OCI-LY1 (cell line): ENCODE measurements at regions not wholly inside any gene's neighbourhood (a gene's known extent, or its start where the extent isn't known, plus 50 kb on each side); places are given as distances from the start of the nearest gene placed in this dataset.

Experiments
- H2AFZ ChIP-seq: fragments of 200-600 bp; sonication (generic), shearing (Covaris generic); 2 replicates; pipeline ENCODE4 v1.6.0; 2014; ENCODE audit warnings: antibody characterized with exemption, mild to moderate bottlenecking, low read length
- H3F3A ChIP-seq: fragments of 200-600 bp; sonication (generic), shearing (Covaris generic); 2 replicates; pipeline ENCODE4 v1.6.0; 2014; ENCODE audit warnings: mild to moderate bottlenecking, antibody characterized with exemption, low read length, moderate library complexity; ENCODE audit not compliant: insufficient read depth
- H3K27ac ChIP-seq: fragments of 200-600 bp; sonication (generic); 2 replicates; pipeline ENCODE4 v1.5.1; 2014; ENCODE audit warnings: low read length, mixed run types, mild to moderate bottlenecking, low read depth; ENCODE audit not compliant: poor library complexity, severe bottlenecking
- H3K27me3 ChIP-seq: fragments of 200-600 bp; sonication (generic); 2 replicates; pipeline ENCODE4 v1.6.0; 2014; ENCODE audit warnings: antibody characterized with exemption, mild to moderate bottlenecking, low read length, moderate library complexity; ENCODE audit not compliant: insufficient read depth
- H3K36me3 ChIP-seq: fragments of 200-600 bp; sonication (generic); 2 replicates; pipeline ENCODE4 v1.6.1; 2014; ENCODE audit warnings: mild to moderate bottlenecking, antibody characterized with exemption, low read length, moderate library complexity, mixed read lengths; ENCODE audit not compliant: insufficient read depth
- H3K4me1 ChIP-seq: fragments of 200-600 bp; sonication (generic); 2 replicates; pipeline ENCODE4 v1.5.1; 2014; ENCODE audit warnings: mild to moderate bottlenecking, low read length, moderate library complexity; ENCODE audit not compliant: insufficient read depth, severe bottlenecking
- H3K4me2 ChIP-seq: fragments of 200-600 bp; sonication (generic), shearing (Covaris generic); 2 replicates; pipeline ENCODE4 v1.6.1; 2014; ENCODE audit warnings: low read length
- H3K4me3 ChIP-seq: fragments of 200-600 bp; sonication (generic); 2 replicates; pipeline ENCODE4 v1.5.1; 2014; ENCODE audit warnings: low read length, low read depth, mild to moderate bottlenecking, mixed read lengths; ENCODE audit not compliant: poor library complexity, severe bottlenecking
- H3K79me2 ChIP-seq: fragments of 200-600 bp; shearing (Covaris generic); 2 replicates; pipeline ENCODE4 v1.6.1; 2016; ENCODE audit warnings: mixed run types, low read length, mixed read lengths; ENCODE audit not compliant: insufficient read depth
- H3K9ac ChIP-seq: fragments of 200-600 bp; sonication (generic), shearing (Covaris generic); 2 replicates; pipeline ENCODE4 v1.6.1; 2014; ENCODE audit warnings: mild to moderate bottlenecking, low read length, mixed read lengths
- H3K9me2 ChIP-seq: fragments of 200-600 bp; sonication (generic), shearing (Covaris generic); 2 replicates; pipeline ENCODE4 v1.6.1; 2014; ENCODE audit warnings: low read depth, mild to moderate bottlenecking, low read length, mixed read lengths
- H3K9me3 ChIP-seq: fragments of 200-600 bp; shearing (Covaris generic); 2 replicates; pipeline ENCODE4 v1.6.1; 2014; ENCODE audit warnings: low read length, mixed read lengths
- H4K20me1 ChIP-seq: fragments of 200-600 bp; sonication (generic), shearing (Covaris generic); 2 replicates; pipeline ENCODE4 v1.6.0; 2016; ENCODE audit warnings: mild to moderate bottlenecking, low read length; ENCODE audit not compliant: insufficient read depth
- EZH2 ChIP-seq: fragments of 200-600 bp; sonication (generic), shearing (Covaris generic); IDR thresholded peaks from 2 replicates; pipeline ENCODE4 v1.8.0; 2017; ENCODE audit warnings: borderline replicate concordance, mixed run types, mild to moderate bottlenecking, antibody characterized with exemption, low read length, moderate library complexity, mixed read lengths
- TF ChIP-seq, protein P1 (sequence below): fragments of 200-600 bp; sonication (generic), shearing (Covaris generic); IDR thresholded peaks from 2 replicates; pipeline ENCODE4 v1.5.1; 2017; ENCODE audit warnings: mild to moderate bottlenecking, antibody characterized with exemption, low read length, moderate library complexity, mixed read lengths

DNA sequence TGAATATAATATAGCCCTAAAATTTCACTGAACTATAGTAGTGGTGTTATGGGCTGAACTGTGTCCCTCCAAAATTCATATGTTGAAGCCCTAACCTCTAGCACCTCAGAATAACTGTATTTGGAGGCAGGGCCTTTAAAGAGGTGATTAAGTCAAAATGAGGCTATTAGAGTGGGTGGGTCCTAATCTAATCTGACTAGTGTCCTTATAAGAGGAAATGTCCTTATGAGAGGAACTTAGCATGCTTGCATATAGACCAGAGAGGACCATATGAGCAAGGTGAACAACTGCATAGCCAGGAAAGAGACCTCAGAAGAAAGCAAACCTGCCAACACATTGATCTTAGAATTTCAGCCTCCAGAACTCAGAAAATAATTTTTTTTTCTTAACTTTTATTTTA is 238.4 kb downstream of the ZEB2 start:
- H3K4me3 ChIP-seq: peak overlapping the region; percentile 8
- no peaks in the 10 kb centered on the region for H3F3A ChIP-seq
- peak overlapping the region; percentile 20 for H3K9ac ChIP-seq
- no peaks in the 10 kb centered on the region for H3K9me3 ChIP-seq
- H3K79me2 ChIP-seq: peaks cover 61% of the 10 kb centered on the region
- H2AFZ ChIP-seq: no peak overlapping the region
- H3K27me3 ChIP-seq: no peaks in the 10 kb centered on the region
- no peaks in the 10 kb centered on the region for H4K20me1 ChIP-seq
- no peaks in the 10 kb centered on the region for H3K9me2 ChIP-seq
- peak overlapping the region; percentile 62 for H3K4me2 ChIP-seq
- no peaks in the 10 kb centered on the region for H3K36me3 ChIP-seq
- peak overlapping the region; percentile 90 for H3K27ac ChIP-seq
- peaks cover 71% of the 10 kb centered on the region for H3K4me1 ChIP-seq
- no peak for TF ChIP-seq EZH2
- TF ChIP-seq, protein P1, sequence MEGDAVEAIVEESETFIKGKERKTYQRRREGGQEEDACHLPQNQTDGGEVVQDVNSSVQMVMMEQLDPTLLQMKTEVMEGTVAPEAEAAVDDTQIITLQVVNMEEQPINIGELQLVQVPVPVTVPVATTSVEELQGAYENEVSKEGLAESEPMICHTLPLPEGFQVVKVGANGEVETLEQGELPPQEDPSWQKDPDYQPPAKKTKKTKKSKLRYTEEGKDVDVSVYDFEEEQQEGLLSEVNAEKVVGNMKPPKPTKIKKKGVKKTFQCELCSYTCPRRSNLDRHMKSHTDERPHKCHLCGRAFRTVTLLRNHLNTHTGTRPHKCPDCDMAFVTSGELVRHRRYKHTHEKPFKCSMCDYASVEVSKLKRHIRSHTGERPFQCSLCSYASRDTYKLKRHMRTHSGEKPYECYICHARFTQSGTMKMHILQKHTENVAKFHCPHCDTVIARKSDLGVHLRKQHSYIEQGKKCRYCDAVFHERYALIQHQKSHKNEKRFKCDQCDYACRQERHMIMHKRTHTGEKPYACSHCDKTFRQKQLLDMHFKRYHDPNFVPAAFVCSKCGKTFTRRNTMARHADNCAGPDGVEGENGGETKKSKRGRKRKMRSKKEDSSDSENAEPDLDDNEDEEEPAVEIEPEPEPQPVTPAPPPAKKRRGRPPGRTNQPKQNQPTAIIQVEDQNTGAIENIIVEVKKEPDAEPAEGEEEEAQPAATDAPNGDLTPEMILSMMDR: no peak

DNA sequence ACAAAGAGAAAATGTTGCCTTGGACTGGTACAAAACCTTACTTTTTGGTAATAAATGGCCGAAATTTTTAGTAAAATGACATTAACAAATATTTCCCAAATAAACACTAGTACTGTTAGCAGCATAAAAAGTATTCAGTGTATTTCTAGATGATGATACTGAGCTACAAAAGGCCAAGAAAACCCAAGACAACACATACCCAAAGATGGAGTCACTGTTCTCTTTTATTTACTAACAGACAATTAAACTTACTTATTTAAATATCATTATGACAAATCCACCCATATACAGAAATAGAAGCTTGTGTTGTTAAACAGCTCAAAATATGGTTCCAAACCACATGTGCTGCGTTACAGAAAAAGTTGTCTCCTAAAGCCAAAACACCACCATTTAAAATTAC is 239.9 kb downstream of the ZEB2 start:
- Histone ChIP-seq H3K4me1 (peaks cover 60% of the 10 kb centered on the region), H3K9me2 (no peaks in the 10 kb centered on the region), H3K27ac (peak overlapping the region; percentile 20), H3F3A (no peaks in the 10 kb centered on the region), H3K4me2 (no peak overlapping the region; the same call in 1 of the 2 replicates), H3K79me2 (peaks cover 61% of the 10 kb centered on the region), H3K4me3 (no peak overlapping the region), H3K27me3 (no peaks in the 10 kb centered on the region), H4K20me1 (no peaks in the 10 kb centered on the region), H3K9ac (0 out of 2 replicates have a peak overlapping the region, but pooled peaks have one; percentile 11), H3K36me3 (no peaks in the 10 kb centered on the region), H2AFZ (no peak overlapping the region), H3K9me3 (no peaks in the 10 kb centered on the region)
- TF ChIP-seq EZH2: no peak
- TF ChIP-seq, protein P1: no peak

DNA sequence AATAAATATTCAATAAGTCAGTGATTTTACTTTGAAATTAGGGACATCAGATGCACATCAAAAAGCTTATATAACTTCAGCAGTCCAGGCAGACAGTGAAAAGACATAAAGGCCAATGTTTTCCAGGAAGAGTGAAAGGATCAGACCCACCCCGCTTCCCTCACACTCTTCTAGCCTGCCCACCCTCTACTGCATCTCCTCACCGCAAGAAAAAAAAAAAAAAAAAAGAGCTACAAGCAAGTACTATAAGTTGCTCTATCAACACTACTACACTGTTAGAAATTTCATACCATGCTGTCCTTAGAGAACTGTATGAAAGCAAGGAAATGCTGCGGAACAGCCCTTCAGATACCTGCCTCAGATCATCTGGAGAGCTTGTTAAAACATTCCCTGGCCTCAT is 240.8 kb downstream of the ZEB2 start:
- H3K9me3 ChIP-seq: no peaks in the 10 kb centered on the region
- H4K20me1 ChIP-seq: no peaks in the 10 kb centered on the region
- no peak overlapping the region for H2AFZ ChIP-seq
- H3K27me3 ChIP-seq: no peaks in the 10 kb centered on the region
- H3F3A ChIP-seq: no peaks in the 10 kb centered on the region
- TF ChIP-seq, protein P1: no peak
- no peak for TF ChIP-seq EZH2
- H3K9me2 ChIP-seq: no peaks in the 10 kb centered on the region
- H3K4me1 ChIP-seq: peaks cover 60% of the 10 kb centered on the region
- no peak overlapping the region for H3K4me3 ChIP-seq
- peaks cover 5% of the 10 kb centered on the region for H3K36me3 ChIP-seq
- peak overlapping the region; percentile 64 for H3K27ac ChIP-seq
- peaks cover 53% of the 10 kb centered on the region for H3K79me2 ChIP-seq
- H3K9ac ChIP-seq: no peak overlapping the region; the same call in 1 of the 2 replicates
- H3K4me2 ChIP-seq: peak overlapping the region; percentile 7; the same call in 1 of the 2 replicates
